ENCODE measurements at regions not wholly inside any gene's neighbourhood (a gene's known extent, or its start where the extent isn't known, plus 50 kb on each side); places are given as distances from the start of the nearest gene placed in this dataset.

- H3K9me3 ChIP-seq (ENCODE audit: control insufficient read depth, insufficient read depth, low read length): no peaks in the 10 kb centered on the region
- H3K9ac ChIP-seq (ENCODE audit: low read depth, low read length): no peak overlapping the region
- H3K4me3 ChIP-seq (ENCODE audit: low read depth, low read length): no peak overlapping the region
- H3K27me3 ChIP-seq (ENCODE audit: control insufficient read depth, insufficient read depth, low read length): no peaks in the 10 kb centered on the region
- no peaks in the 10 kb centered on the region for H3K36me3 ChIP-seq (ENCODE audit: control insufficient read depth, insufficient read depth, low read length)
- H3K4me1 ChIP-seq (ENCODE audit: control insufficient read depth, insufficient read depth, low read length): peaks cover 2% of the 10 kb centered on the region
Measured at GRCh38 chr1:42046761-42047507, 106.3 kb upstream of the GUCA2B start.

GRCh38 chr1:42044346-42044745, 108.9 kb upstream of the GUCA2B start:
- no peaks in the 10 kb centered on the region for H3K36me3 ChIP-seq (ENCODE audit: control insufficient read depth, insufficient read depth, low read length)
- H3K4me1 ChIP-seq (ENCODE audit: control insufficient read depth, insufficient read depth, low read length): peaks cover 2% of the 10 kb centered on the region
- no peaks in the 10 kb centered on the region for H3K9me3 ChIP-seq (ENCODE audit: control insufficient read depth, insufficient read depth, low read length)
- no peak overlapping the region for H3K9ac ChIP-seq (ENCODE audit: low read depth, low read length)
- H3K4me3 ChIP-seq (ENCODE audit: low read depth, low read length): no peak overlapping the region
- H3K27me3 ChIP-seq (ENCODE audit: control insufficient read depth, insufficient read depth, low read length): no peaks in the 10 kb centered on the region

GRCh38 chr1:42043811-42044210, 109.4 kb upstream of the GUCA2B start:
- no peaks in the 10 kb centered on the region for H3K27me3 ChIP-seq (ENCODE audit: control insufficient read depth, insufficient read depth, low read length)
- H3K9me3 ChIP-seq (ENCODE audit: control insufficient read depth, insufficient read depth, low read length): no peaks in the 10 kb centered on the region
- H3K9ac ChIP-seq (ENCODE audit: low read depth, low read length): no peak overlapping the region
- H3K36me3 ChIP-seq (ENCODE audit: control insufficient read depth, insufficient read depth, low read length): no peaks in the 10 kb centered on the region
- no peak overlapping the region for H3K4me3 ChIP-seq (ENCODE audit: low read depth, low read length)
- peaks cover 2% of the 10 kb centered on the region for H3K4me1 ChIP-seq (ENCODE audit: control insufficient read depth, insufficient read depth, low read length)

- Histone ChIP-seq H3K9ac (ENCODE audit: low read depth, low read length) (no peak overlapping the region), H3K4me1 (ENCODE audit: control insufficient read depth, insufficient read depth, low read length) (peaks cover 2% of the 10 kb centered on the region), H3K27me3 (ENCODE audit: control insufficient read depth, insufficient read depth, low read length) (peaks cover 6% of the 10 kb centered on the region), H3K36me3 (ENCODE audit: control insufficient read depth, insufficient read depth, low read length) (no peaks in the 10 kb centered on the region), H3K4me3 (ENCODE audit: low read depth, low read length) (no peak overlapping the region), H3K9me3 (ENCODE audit: control insufficient read depth, insufficient read depth, low read length) (no peaks in the 10 kb centered on the region)
Measured at GRCh38 chr1:42043182-42043581, 110.0 kb upstream of the GUCA2B start.

- Histone ChIP-seq H3K9me3 (ENCODE audit: control insufficient read depth, insufficient read depth, low read length) (no peaks in the 10 kb centered on the region), H3K27me3 (ENCODE audit: control insufficient read depth, insufficient read depth, low read length) (peaks cover 6% of the 10 kb centered on the region), H3K4me1 (ENCODE audit: control insufficient read depth, insufficient read depth, low read length) (peaks cover 2% of the 10 kb centered on the region), H3K36me3 (ENCODE audit: control insufficient read depth, insufficient read depth, low read length) (no peaks in the 10 kb centered on the region), H3K9ac (ENCODE audit: low read depth, low read length) (no peak overlapping the region), H3K4me3 (ENCODE audit: low read depth, low read length) (no peak overlapping the region)
Measured at GRCh38 chr1:42041031-42041430, 112.2 kb upstream of the GUCA2B start.

GRCh38 chr1:42040159-42040558, 113.1 kb upstream of the GUCA2B start:
- no peaks in the 10 kb centered on the region for H3K9me3 ChIP-seq (ENCODE audit: control insufficient read depth, insufficient read depth, low read length)
- H3K4me3 ChIP-seq (ENCODE audit: low read depth, low read length): no peak overlapping the region
- H3K36me3 ChIP-seq (ENCODE audit: control insufficient read depth, insufficient read depth, low read length): no peaks in the 10 kb centered on the region
- no peaks in the 10 kb centered on the region for H3K4me1 ChIP-seq (ENCODE audit: control insufficient read depth, insufficient read depth, low read length)
- no peak overlapping the region for H3K9ac ChIP-seq (ENCODE audit: low read depth, low read length)
- peaks cover 6% of the 10 kb centered on the region for H3K27me3 ChIP-seq (ENCODE audit: control insufficient read depth, insufficient read depth, low read length)

GRCh38 chr1:42038261-42038660, 114.9 kb upstream of the GUCA2B start:
- H3K4me3 ChIP-seq (ENCODE audit: low read depth, low read length): no peak overlapping the region
- H3K9ac ChIP-seq (ENCODE audit: low read depth, low read length): no peak overlapping the region
- H3K27me3 ChIP-seq (ENCODE audit: control insufficient read depth, insufficient read depth, low read length): peaks cover 23% of the 10 kb centered on the region
- H3K4me1 ChIP-seq (ENCODE audit: control insufficient read depth, insufficient read depth, low read length): peaks cover 4% of the 10 kb centered on the region
- H3K9me3 ChIP-seq (ENCODE audit: control insufficient read depth, insufficient read depth, low read length): no peaks in the 10 kb centered on the region
- no peaks in the 10 kb centered on the region for H3K36me3 ChIP-seq (ENCODE audit: control insufficient read depth, insufficient read depth, low read length)

- Histone ChIP-seq H3K9me3 (ENCODE audit: control insufficient read depth, insufficient read depth, low read length) (no peaks in the 10 kb centered on the region), H3K4me3 (ENCODE audit: low read depth, low read length) (no peak overlapping the region), H3K27me3 (ENCODE audit: control insufficient read depth, insufficient read depth, low read length) (peaks cover 30% of the 10 kb centered on the region), H3K9ac (ENCODE audit: low read depth, low read length) (no peak overlapping the region), H3K4me1 (ENCODE audit: control insufficient read depth, insufficient read depth, low read length) (peaks cover 4% of the 10 kb centered on the region), H3K36me3 (ENCODE audit: control insufficient read depth, insufficient read depth, low read length) (no peaks in the 10 kb centered on the region)
Measured at GRCh38 chr1:42037586-42037985, 115.6 kb upstream of the GUCA2B start.

- H3K4me3 ChIP-seq (ENCODE audit: low read depth, low read length): no peak overlapping the region
- peaks cover 31% of the 10 kb centered on the region for H3K27me3 ChIP-seq (ENCODE audit: control insufficient read depth, insufficient read depth, low read length)
- H3K36me3 ChIP-seq (ENCODE audit: control insufficient read depth, insufficient read depth, low read length): no peaks in the 10 kb centered on the region
- peaks cover 4% of the 10 kb centered on the region for H3K4me1 ChIP-seq (ENCODE audit: control insufficient read depth, insufficient read depth, low read length)
- H3K9me3 ChIP-seq (ENCODE audit: control insufficient read depth, insufficient read depth, low read length): no peaks in the 10 kb centered on the region
- H3K9ac ChIP-seq (ENCODE audit: low read depth, low read length): no peak overlapping the region
Measured at GRCh38 chr1:42037161-42037560, 116.0 kb upstream of the GUCA2B start.

- Histone ChIP-seq H3K9ac (ENCODE audit: low read depth, low read length) (no peak overlapping the region), H3K36me3 (ENCODE audit: control insufficient read depth, insufficient read depth, low read length) (no peaks in the 10 kb centered on the region), H3K4me1 (ENCODE audit: control insufficient read depth, insufficient read depth, low read length) (peaks cover 4% of the 10 kb centered on the region), H3K4me3 (ENCODE audit: low read depth, low read length) (peak overlapping the region; percentile 86), H3K9me3 (ENCODE audit: control insufficient read depth, insufficient read depth, low read length) (no peaks in the 10 kb centered on the region), H3K27me3 (ENCODE audit: control insufficient read depth, insufficient read depth, low read length) (peaks cover 31% of the 10 kb centered on the region)
Measured at GRCh38 chr1:42035830-42036604, 117.2 kb upstream of the GUCA2B start.

- peaks cover 31% of the 10 kb centered on the region for H3K27me3 ChIP-seq (ENCODE audit: control insufficient read depth, insufficient read depth, low read length)
- H3K9me3 ChIP-seq (ENCODE audit: control insufficient read depth, insufficient read depth, low read length): no peaks in the 10 kb centered on the region
- H3K9ac ChIP-seq (ENCODE audit: low read depth, low read length): no peak overlapping the region
- H3K4me3 ChIP-seq (ENCODE audit: low read depth, low read length): peak overlapping the region; percentile 85
- no peaks in the 10 kb centered on the region for H3K36me3 ChIP-seq (ENCODE audit: control insufficient read depth, insufficient read depth, low read length)
- peaks cover 4% of the 10 kb centered on the region for H3K4me1 ChIP-seq (ENCODE audit: control insufficient read depth, insufficient read depth, low read length)
Measured at GRCh38 chr1:42035205-42035829, 116.6 kb upstream of the HIVEP3 start.

Measured in iPS-15b (cell line).